ENCODE measurements at regions not wholly inside any gene's neighbourhood (a gene's known extent, or its start where the extent isn't known, plus 50 kb on each side); places are given as distances from the start of the nearest gene placed in this dataset.

- no peaks in the 10 kb centered on the region for H3K36me3 ChIP-seq
- no peak for DNase-seq
- peaks cover 0 to 18% (median 0%) of the 10 kb centered on the region in 4 donors for H3K4me1 ChIP-seq
- no peaks in the 10 kb centered on the region for H3K9me3 ChIP-seq
- H3K27ac ChIP-seq, result no peak overlapping the region
- H3K27me3 ChIP-seq, result no peaks in the 10 kb centered on the region
- no peak overlapping the region for H3K4me3 ChIP-seq
- TF ChIP-seq, protein P1, sequence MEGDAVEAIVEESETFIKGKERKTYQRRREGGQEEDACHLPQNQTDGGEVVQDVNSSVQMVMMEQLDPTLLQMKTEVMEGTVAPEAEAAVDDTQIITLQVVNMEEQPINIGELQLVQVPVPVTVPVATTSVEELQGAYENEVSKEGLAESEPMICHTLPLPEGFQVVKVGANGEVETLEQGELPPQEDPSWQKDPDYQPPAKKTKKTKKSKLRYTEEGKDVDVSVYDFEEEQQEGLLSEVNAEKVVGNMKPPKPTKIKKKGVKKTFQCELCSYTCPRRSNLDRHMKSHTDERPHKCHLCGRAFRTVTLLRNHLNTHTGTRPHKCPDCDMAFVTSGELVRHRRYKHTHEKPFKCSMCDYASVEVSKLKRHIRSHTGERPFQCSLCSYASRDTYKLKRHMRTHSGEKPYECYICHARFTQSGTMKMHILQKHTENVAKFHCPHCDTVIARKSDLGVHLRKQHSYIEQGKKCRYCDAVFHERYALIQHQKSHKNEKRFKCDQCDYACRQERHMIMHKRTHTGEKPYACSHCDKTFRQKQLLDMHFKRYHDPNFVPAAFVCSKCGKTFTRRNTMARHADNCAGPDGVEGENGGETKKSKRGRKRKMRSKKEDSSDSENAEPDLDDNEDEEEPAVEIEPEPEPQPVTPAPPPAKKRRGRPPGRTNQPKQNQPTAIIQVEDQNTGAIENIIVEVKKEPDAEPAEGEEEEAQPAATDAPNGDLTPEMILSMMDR (IDR thresholded peaks at IDR 0.05), result no peak
- intact Hi-C loops (cut with DNase I; ENCODE audit: low total_unique reads), result no loop called here
Measured at GRCh38 chr3:159913712-159914414, 74.8 kb upstream of the IL12A start.

DNA sequence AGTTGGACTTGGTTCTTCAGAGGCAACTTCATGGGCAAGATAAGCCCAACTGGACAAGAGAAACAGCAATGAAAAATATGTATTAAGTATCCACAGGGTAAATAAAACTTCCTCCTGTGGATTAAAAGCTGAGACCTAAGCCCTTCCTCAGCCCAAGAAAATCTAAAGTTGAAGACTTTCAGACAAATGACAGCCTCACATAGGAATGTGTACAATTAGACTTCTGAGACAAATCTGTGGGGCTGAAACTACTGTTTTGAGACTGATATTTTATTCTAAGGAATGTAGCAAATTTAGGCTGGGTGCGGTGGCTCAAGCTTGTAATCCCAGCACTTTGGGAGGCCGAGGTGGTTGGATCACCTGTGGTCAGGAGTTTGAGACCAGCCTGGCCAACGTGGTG lies 74.2 kb upstream of the IL12A start:
- Histone ChIP-seq H3K27me3 (no peaks in the 10 kb centered on the region), H3K27ac (no peak overlapping the region), H3K4me1 (peaks cover 0 to 21% (median under 1%) of the 10 kb centered on the region in 4 donors), H3K36me3 (no peaks in the 10 kb centered on the region), H3K9me3 (no peaks in the 10 kb centered on the region), H3K4me3 (no peak overlapping the region)
- DNase-seq, result no peak
- TF ChIP-seq, protein P1 (IDR thresholded peaks at IDR 0.05), result no peak
- intact Hi-C loops (cut with DNase I; ENCODE audit: low total_unique reads), result no loop called here

- Histone ChIP-seq H3K4me3 (no peak overlapping the region), H3K27me3 (no peaks in the 10 kb centered on the region), H3K4me1 (peaks cover 0 to 20% (median 2%) of the 10 kb centered on the region in 4 donors), H3K9me3 (no peaks in the 10 kb centered on the region), H3K27ac (no peak overlapping the region), H3K36me3 (no peaks in the 10 kb centered on the region)
- DNase-seq, result no peak
- TF ChIP-seq, protein P1 (IDR thresholded peaks at IDR 0.05), result no peak
- intact Hi-C loops (cut with DNase I; ENCODE audit: low total_unique reads), result no loop called here
Measured at GRCh38 chr3:159916052-159916451, 72.6 kb upstream of the IL12A start.

- intact Hi-C loops (cut with DNase I; ENCODE audit: low total_unique reads), result no loop called here
- H3K36me3 ChIP-seq, result no peaks in the 10 kb centered on the region
- H3K27me3 ChIP-seq, result no peaks in the 10 kb centered on the region
- no peak overlapping the region for H3K4me3 ChIP-seq
- peaks cover 0 to 14% (median 2%) of the 10 kb centered on the region in 4 donors for H3K4me1 ChIP-seq
- TF ChIP-seq, protein P1 (IDR thresholded peaks at IDR 0.05), result no peak
- DNase-seq, result no peak
- H3K27ac ChIP-seq, result no peak overlapping the region
- no peaks in the 10 kb centered on the region for H3K9me3 ChIP-seq
Measured at GRCh38 chr3:159917141-159917540, 71.5 kb upstream of the IL12A start.

DNA sequence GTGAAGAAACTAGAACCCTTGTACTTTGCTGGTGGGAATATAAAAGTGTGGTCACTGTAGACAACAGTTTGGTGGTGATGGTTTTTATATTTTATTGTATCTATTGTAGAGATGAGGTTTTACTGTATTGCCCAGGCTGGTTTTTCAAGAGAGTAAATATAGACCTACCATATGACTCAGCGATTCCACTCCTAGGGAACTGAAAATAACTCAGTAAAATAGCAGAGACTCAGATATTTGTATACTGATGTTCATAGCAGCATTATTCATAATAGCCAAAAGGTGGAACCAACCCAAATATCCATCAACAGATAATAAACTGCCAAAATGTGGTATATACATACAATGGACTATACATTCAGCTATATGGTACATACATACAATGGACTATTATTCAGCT lies 68.8 kb upstream of the IL12A start:
- no peaks in the 10 kb centered on the region for H3K36me3 ChIP-seq
- no peaks in the 10 kb centered on the region for H3K27me3 ChIP-seq
- DNase-seq, result no peak
- H3K4me3 ChIP-seq, result no peak overlapping the region
- H3K27ac ChIP-seq, result no peak overlapping the region
- intact Hi-C loops (cut with DNase I; ENCODE audit: low total_unique reads), result no loop called here
- H3K4me1 ChIP-seq, result peaks cover 0 to 26% (median 2%) of the 10 kb centered on the region in 4 donors
- TF ChIP-seq, protein P1 (IDR thresholded peaks at IDR 0.05), result no peak
- H3K9me3 ChIP-seq, result no peaks in the 10 kb centered on the region
